Liver (tissue), 8 donors: ENCODE measurements at regions not wholly inside any gene's neighbourhood (a gene's known extent, or its start where the extent isn't known, plus 50 kb on each side); places are given as distances from the start of the nearest gene placed in this dataset.

Experiments
- DNase-seq: peaks from one replicate; pipeline ENCODE4 v3.0.0-alpha.2; 2017; ENCODE audit warnings: low spot score
- H3K27ac ChIP-seq, 2 donors: one replicate each; pipeline ENCODE4 v1.7.0; 2013; ENCODE audit warnings: inconsistent platforms in 2 of 2, low read length in 2 of 2, control low read depth in 1 of 2, low read depth in 1 of 2, mild to moderate bottlenecking in 1 of 2
- H3K27me3 ChIP-seq, 4 donors: one replicate each; pipeline versions ENCODE4 v1.6.1 to v1.7.0; 2013; ENCODE audit warnings: low read length in 3 of 4, inconsistent platforms in 1 of 4, mild to moderate bottlenecking in 1 of 4, moderate library complexity in 1 of 4; ENCODE audit not compliant: control insufficient read depth in 4 of 4, insufficient read depth in 4 of 4
- H3K36me3 ChIP-seq, 4 donors: one replicate each; pipeline versions ENCODE4 v1.6.1 to v1.7.0; 2013; ENCODE audit warnings: low read length in 3 of 4, mild to moderate bottlenecking in 3 of 4, low read depth in 1 of 4, moderate library complexity in 1 of 4; ENCODE audit not compliant: control insufficient read depth in 4 of 4, insufficient read depth in 3 of 4
- H3K4me1 ChIP-seq, 4 donors: one replicate each; pipeline versions ENCODE4 v1.6.1 to v1.7.0; 2013; ENCODE audit warnings: low read length in 3 of 4, mild to moderate bottlenecking in 3 of 4, moderate library complexity in 1 of 4; ENCODE audit not compliant: control insufficient read depth in 4 of 4, insufficient read depth in 4 of 4
- H3K4me3 ChIP-seq, 3 donors: one replicate each; pipeline versions ENCODE4 v1.6.1 to v1.7.0; 2013; ENCODE audit warnings: low read length in 3 of 3, control low read depth in 1 of 3, low read depth in 1 of 3, mild to moderate bottlenecking in 1 of 3
- H3K9ac ChIP-seq, 2 donors: one replicate each; pipeline ENCODE4 v1.7.0; 2013; ENCODE audit warnings: low read length in 2 of 2, mild to moderate bottlenecking in 2 of 2, moderate library complexity in 2 of 2, control low read depth in 1 of 2, low read depth in 1 of 2
- H3K9me3 ChIP-seq, 4 donors: one replicate each; pipeline versions ENCODE4 v1.6.1 to v1.7.0; 2013; ENCODE audit warnings: low read length in 3 of 4; ENCODE audit not compliant: control insufficient read depth in 4 of 4
- EGR1 ChIP-seq, 2 donors: IDR thresholded peaks; 2 replicates each; pipeline ENCODE4 v1.6.1; 2016 to 2018; ENCODE audit warnings: antibody characterized with exemption in 2 of 2, low read depth in 2 of 2
- FOXA1 ChIP-seq: IDR thresholded peaks from 2 replicates; pipeline ENCODE4 v1.6.1; 2016; ENCODE audit warnings: antibody characterized with exemption
- FOXA2 ChIP-seq: IDR thresholded peaks from 2 replicates; pipeline ENCODE4 v1.6.1; 2016; ENCODE audit warnings: antibody characterized with exemption
- GABPA ChIP-seq, 2 donors: IDR thresholded peaks in 1 of 2; conservative IDR thresholded peaks in 1 of 2; 2 replicates each; pipeline ENCODE4 v1.6.1; 2016; ENCODE audit warnings: antibody characterized with exemption in 2 of 2, mild to moderate bottlenecking in 1 of 2, moderate library complexity in 1 of 2
- HNF4A ChIP-seq, 2 donors: conservative IDR thresholded peaks; 2 replicates each; pipeline ENCODE4 v1.6.1; 2016; ENCODE audit warnings: antibody characterized with exemption in 2 of 2, mild to moderate bottlenecking in 2 of 2
- HNF4G ChIP-seq: IDR thresholded peaks from 2 replicates; pipeline ENCODE4 v1.6.1; 2016; ENCODE audit warnings: antibody characterized with exemption
- JUND ChIP-seq, 2 donors: IDR thresholded peaks; 2 replicates each; pipeline ENCODE4 v1.6.1; 2016; ENCODE audit warnings: antibody characterized with exemption in 2 of 2
- NR2F2 ChIP-seq: IDR thresholded peaks from 2 replicates; pipeline ENCODE4 v1.6.1; 2016; ENCODE audit warnings: antibody characterized with exemption
- RAD21 ChIP-seq, 2 donors: IDR thresholded peaks; 2 replicates each; pipeline ENCODE4 v1.6.1; 2016; ENCODE audit warnings: antibody characterized with exemption in 2 of 2, mild to moderate bottlenecking in 2 of 2
- RXRA ChIP-seq, 2 donors: IDR thresholded peaks; 2 replicates each; pipeline ENCODE4 v1.6.1; 2017 to 2018; ENCODE audit warnings: antibody characterized with exemption in 2 of 2, mild to moderate bottlenecking in 1 of 2
- SP1 ChIP-seq: IDR thresholded peaks from 2 replicates; pipeline ENCODE4 v1.6.1; 2018; ENCODE audit warnings: antibody characterized with exemption, mild to moderate bottlenecking
- TAF1 ChIP-seq: conservative IDR thresholded peaks from 2 replicates; pipeline ENCODE4 v1.6.1; 2016; ENCODE audit warnings: antibody characterized with exemption, mild to moderate bottlenecking
- YY1 ChIP-seq: IDR thresholded peaks from 2 replicates; pipeline ENCODE4 v1.6.1; 2016; ENCODE audit warnings: antibody characterized with exemption, mild to moderate bottlenecking
- WGBS: extraction: QIAGEN DNeasy Blood & Tissue Kit; methylation state at CpG from one replicate; pipeline ENCODE4 v1.1.7; 2013; 5-methylcytosine and 5-hydroxymethylcytosine counted together
- TF ChIP-seq, protein P1 (sequence below): IDR thresholded peaks from 2 replicates; pipeline ENCODE4 v1.6.1; 2016; ENCODE audit warnings: antibody characterized with exemption, mild to moderate bottlenecking
- TF ChIP-seq, protein P2 (sequence below): IDR thresholded peaks from 2 replicates; pipeline ENCODE4 v1.6.1; 2016; ENCODE audit warnings: antibody characterized with exemption
- TF ChIP-seq, protein P3 (sequence below): fragments of 150-350 bp; IDR thresholded peaks from 2 replicates; pipeline ENCODE4 v1.5.1; 2017; ENCODE audit warnings: improper control_type of control experiment, low read depth, low read length; ENCODE audit not compliant: missing input control
- TF ChIP-seq, protein P4 (sequence below): IDR thresholded peaks from 2 replicates; pipeline ENCODE4 v1.6.1; 2016; ENCODE audit warnings: antibody characterized with exemption
- TF ChIP-seq, protein P5 (sequence below): IDR thresholded peaks from 2 replicates; pipeline ENCODE4 v1.6.1; 2016; ENCODE audit warnings: antibody characterized with exemption
- donor health status: healthy.
- donor health status: healthy.
- donor health status: healthy.
- donor health status: healthy.
- donor health status: healthy.

DNA sequence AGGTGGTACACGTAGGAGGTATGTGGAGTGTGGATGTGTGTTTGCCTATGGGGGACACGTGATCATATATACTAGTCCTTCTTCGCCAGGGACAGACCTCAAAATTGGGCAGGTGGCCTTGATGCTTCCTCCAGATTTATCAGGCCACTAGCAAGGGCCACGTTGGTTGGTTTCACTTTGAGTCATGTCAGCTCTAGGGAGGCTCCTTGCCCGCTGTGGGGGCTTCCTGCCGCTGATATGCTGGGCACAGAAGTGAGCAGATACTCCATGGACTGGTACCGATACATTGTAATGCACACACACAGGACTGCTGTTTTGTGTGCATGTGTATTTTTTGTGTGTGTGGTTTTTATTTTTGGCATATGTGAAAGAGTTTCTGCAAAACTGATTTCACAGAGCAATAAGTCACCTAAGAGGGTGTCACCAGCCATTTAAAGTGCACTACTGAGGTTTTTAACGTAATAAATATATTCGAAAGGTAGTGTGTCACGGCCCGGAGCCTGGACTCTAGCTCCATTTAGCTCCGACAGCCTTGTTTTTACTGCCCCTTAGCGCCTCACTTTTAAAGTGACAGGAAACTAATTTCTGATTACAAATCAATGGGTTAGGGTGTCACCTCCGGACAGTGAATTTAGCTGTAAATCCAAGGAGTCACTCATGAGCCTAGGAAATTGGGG lies 605.5 kb upstream of the SALL1 start:
- peak overlapping the region in 1 of 2 donors; percentile 15 for H3K27ac ChIP-seq

DNA sequence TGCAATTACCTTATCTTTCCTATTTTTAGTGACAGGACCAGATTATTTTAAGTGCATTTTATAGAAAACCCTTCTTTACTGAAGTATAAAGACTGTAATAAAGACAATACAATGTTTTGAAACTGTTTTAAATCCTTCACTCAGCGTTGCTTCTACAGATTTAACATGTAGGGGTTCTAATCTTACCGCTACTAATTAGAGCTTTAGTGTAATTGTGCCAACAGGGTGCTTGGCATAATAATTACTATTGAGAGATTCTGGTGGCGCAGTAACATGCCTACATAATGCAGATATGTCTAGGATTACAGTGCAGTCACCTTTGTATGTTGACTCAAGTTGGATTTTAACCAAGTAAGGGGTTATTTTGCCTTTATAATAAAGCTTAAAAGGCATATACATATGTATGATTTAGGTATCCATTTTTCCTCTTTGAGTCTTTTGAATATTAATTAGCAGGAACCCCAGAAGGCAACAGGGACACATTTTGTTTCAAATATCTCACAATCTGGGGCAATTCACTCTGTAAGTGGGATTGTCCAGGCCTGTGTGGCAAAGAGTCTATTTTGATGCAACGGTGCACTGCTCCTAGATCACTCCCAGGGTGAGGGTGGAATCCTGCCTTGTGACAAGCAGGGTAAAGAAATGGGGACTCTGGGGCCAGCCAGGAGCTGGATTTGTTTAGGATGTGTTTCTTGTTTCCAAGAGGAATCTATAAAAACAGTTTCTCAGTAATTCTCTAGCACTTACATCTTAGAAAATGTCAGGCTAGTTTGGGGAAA lies 604.7 kb upstream of the SALL1 start:
- 84% methylated on average over 4 of the region's 4 CpGs for WGBS
- Histone ChIP-seq H3K9me3 (no peaks in the 10 kb centered on the region), H3K4me1 (no peaks in the 10 kb centered on the region)

More for the DNA sequence above, 605.5 kb upstream of the SALL1 start:
- TF ChIP-seq YY1 (no peak), RAD21 (IDR thresholded peaks at IDR 0.05) (peak; percentile 52 to 67)
- WGBS, result 49% methylated on average over 14 of the region's 14 CpGs
- peak overlapping the region in 1 of 3 donors; percentile 24 for H3K4me3 ChIP-seq
- no peaks in the 10 kb centered on the region for H3K27me3 ChIP-seq
- no peak overlapping the region for H3K9ac ChIP-seq
- no peak for DNase-seq
- H3K9me3 ChIP-seq, result no peaks in the 10 kb centered on the region
- H3K4me1 ChIP-seq, result peaks cover 0 to under 1% (median under 1%) of the 10 kb centered on the region in 4 donors
- no peaks in the 10 kb centered on the region for H3K36me3 ChIP-seq

More for the DNA sequence above, 604.7 kb upstream of the SALL1 start:
- Histone ChIP-seq H3K27me3 (no peaks in the 10 kb centered on the region), H3K4me3 (no peak overlapping the region), H3K36me3 (no peaks in the 10 kb centered on the region), H3K27ac (no peak overlapping the region), H3K9ac (no peak overlapping the region)
- no peak for DNase-seq
- TF ChIP-seq, protein P1, sequence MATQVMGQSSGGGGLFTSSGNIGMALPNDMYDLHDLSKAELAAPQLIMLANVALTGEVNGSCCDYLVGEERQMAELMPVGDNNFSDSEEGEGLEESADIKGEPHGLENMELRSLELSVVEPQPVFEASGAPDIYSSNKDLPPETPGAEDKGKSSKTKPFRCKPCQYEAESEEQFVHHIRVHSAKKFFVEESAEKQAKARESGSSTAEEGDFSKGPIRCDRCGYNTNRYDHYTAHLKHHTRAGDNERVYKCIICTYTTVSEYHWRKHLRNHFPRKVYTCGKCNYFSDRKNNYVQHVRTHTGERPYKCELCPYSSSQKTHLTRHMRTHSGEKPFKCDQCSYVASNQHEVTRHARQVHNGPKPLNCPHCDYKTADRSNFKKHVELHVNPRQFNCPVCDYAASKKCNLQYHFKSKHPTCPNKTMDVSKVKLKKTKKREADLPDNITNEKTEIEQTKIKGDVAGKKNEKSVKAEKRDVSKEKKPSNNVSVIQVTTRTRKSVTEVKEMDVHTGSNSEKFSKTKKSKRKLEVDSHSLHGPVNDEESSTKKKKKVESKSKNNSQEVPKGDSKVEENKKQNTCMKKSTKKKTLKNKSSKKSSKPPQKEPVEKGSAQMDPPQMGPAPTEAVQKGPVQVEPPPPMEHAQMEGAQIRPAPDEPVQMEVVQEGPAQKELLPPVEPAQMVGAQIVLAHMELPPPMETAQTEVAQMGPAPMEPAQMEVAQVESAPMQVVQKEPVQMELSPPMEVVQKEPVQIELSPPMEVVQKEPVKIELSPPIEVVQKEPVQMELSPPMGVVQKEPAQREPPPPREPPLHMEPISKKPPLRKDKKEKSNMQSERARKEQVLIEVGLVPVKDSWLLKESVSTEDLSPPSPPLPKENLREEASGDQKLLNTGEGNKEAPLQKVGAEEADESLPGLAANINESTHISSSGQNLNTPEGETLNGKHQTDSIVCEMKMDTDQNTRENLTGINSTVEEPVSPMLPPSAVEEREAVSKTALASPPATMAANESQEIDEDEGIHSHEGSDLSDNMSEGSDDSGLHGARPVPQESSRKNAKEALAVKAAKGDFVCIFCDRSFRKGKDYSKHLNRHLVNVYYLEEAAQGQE, result no peak
- TF ChIP-seq NR2F2 (no peak), HNF4A (conservative IDR thresholded peaks at IDR 0.05) (no peak), FOXA1 (no peak), RAD21 (IDR thresholded peaks at IDR 0.05) (no peak), SP1 (no peak), GABPA (IDR thresholded peaks at IDR 0.05 in 1 of 2, conservative IDR thresholded peaks at IDR 0.05 in 1 of 2) (no peak), FOXA2 (no peak), RXRA (IDR thresholded peaks at IDR 0.05) (no peak), HNF4G (no peak), JUND (IDR thresholded peaks at IDR 0.05) (no peak), EGR1 (IDR thresholded peaks at IDR 0.05; ENCODE audit: low read depth in 2 of 2) (no peak), TAF1 (no peak), YY1 (no peak)
- TF ChIP-seq, protein P2, sequence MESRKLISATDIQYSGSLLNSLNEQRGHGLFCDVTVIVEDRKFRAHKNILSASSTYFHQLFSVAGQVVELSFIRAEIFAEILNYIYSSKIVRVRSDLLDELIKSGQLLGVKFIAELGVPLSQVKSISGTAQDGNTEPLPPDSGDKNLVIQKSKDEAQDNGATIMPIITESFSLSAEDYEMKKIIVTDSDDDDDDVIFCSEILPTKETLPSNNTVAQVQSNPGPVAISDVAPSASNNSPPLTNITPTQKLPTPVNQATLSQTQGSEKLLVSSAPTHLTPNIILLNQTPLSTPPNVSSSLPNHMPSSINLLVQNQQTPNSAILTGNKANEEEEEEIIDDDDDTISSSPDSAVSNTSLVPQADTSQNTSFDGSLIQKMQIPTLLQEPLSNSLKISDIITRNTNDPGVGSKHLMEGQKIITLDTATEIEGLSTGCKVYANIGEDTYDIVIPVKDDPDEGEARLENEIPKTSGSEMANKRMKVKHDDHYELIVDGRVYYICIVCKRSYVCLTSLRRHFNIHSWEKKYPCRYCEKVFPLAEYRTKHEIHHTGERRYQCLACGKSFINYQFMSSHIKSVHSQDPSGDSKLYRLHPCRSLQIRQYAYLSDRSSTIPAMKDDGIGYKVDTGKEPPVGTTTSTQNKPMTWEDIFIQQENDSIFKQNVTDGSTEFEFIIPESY, result no peak
- TF ChIP-seq, protein P3, sequence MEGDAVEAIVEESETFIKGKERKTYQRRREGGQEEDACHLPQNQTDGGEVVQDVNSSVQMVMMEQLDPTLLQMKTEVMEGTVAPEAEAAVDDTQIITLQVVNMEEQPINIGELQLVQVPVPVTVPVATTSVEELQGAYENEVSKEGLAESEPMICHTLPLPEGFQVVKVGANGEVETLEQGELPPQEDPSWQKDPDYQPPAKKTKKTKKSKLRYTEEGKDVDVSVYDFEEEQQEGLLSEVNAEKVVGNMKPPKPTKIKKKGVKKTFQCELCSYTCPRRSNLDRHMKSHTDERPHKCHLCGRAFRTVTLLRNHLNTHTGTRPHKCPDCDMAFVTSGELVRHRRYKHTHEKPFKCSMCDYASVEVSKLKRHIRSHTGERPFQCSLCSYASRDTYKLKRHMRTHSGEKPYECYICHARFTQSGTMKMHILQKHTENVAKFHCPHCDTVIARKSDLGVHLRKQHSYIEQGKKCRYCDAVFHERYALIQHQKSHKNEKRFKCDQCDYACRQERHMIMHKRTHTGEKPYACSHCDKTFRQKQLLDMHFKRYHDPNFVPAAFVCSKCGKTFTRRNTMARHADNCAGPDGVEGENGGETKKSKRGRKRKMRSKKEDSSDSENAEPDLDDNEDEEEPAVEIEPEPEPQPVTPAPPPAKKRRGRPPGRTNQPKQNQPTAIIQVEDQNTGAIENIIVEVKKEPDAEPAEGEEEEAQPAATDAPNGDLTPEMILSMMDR, result no peak
- TF ChIP-seq, protein P4, sequence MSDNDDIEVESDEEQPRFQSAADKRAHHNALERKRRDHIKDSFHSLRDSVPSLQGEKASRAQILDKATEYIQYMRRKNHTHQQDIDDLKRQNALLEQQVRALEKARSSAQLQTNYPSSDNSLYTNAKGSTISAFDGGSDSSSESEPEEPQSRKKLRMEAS, result no peak
- TF ChIP-seq, protein P5, sequence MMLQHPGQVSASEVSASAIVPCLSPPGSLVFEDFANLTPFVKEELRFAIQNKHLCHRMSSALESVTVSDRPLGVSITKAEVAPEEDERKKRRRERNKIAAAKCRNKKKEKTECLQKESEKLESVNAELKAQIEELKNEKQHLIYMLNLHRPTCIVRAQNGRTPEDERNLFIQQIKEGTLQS, result no peak
